GM18861 (cell line): ENCODE measurements at regions not wholly inside any gene's neighbourhood (a gene's known extent, or its start where the extent isn't known, plus 50 kb on each side); places are given as distances from the start of the nearest gene placed in this dataset.

Source experiments
- ATAC-seq: cut with Tn5 transposase; IDR thresholded peaks from one replicate; pipeline ENCODE4 v1.9.1; 2021; ENCODE audit not compliant: unreplicated experiment

DNA sequence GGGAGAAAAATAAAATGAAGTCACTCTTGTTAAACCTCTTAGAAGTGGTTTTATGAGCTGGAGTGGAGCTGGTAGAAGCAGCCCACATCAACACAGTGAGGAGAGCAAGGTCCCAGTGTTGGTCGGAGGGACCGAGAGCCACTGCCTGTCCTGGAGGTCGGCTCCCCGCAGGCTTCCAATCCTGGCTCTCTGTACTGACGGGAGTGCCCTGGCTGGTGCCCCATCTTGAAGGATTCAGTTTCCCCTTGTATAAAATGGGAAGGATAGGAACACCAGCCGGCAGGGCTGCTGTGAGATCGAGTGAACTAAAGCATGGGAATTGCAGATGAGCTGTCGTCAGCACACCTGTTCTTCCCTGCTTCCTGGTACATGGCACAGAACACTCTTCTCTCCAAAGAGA is 104.3 kb upstream of the ID2 start:
- ATAC-seq: no peak

DNA sequence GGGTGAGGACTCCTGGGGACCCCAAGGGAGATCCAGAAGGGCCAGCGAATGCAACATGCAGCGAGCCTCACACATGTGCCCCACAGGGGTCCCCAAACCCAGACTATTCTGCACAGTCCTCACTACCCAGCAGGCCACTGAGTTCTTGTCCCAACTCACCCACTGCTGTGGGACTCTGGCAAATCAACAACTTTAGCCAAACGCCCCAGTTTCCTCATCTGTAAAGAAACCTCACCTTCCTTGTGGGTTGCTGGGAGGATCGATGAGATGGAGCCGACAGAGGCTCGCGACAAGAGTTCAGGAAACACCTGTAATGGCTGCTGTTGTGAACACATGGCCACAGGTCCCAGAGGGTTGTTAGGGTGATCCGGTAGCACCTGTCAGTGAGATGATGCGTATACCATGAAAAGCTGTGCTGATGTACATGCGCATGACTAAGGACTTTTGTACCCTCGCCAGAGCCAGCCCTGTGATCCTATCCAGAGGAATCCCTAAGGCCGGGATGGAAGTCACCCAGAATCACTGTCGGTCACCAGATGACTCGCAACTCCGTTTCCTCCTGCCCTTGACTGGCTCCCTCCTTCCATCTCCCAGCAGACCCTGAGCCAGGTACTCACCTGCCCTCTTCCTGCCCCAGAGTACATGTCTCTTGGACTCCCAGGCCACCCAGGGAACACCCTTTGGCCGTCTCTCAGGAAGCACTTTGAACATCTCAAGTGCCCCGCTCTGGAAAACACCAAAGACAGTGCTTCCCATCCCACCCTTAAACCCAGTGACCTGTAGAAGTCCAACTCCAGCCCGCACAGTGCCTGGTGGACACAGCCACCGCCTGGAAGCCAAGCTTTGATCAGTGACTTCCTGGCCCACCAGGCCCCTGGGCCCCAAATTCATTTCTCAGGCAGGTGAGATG is 103.3 kb upstream of the ID2 start:
- ATAC-seq: no peak

DNA sequence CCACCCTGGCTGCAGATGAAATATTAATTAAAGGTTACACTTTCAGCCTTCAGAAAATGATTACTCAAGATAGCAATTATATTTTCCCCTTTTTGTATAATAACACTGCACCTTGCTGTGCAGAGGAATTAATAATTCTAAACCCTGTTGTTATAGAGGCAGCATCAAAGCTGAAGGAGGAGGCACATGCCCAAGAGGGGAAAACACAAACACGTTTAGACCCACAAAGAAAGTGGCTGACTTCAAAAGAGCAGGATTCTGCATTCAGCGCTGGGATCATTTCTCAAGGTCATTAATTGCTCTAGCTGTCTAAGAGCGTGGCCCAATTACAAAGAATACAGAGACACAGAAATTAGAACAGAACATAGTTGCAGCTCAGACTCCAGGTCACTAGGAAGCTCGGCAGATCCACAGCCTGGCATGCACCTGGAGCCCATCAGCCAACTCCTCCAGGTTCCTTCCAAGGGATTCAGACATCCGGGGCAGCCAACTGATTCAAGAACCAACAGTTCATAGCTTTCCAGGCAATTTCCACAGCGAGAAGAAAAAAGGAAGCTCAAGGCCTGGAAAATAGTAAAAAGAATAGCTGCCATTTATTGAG is 102.3 kb upstream of the ID2 start:
- no peak for ATAC-seq

GRCh38 chr2:8580316-8581233 is 101.3 kb upstream of the ID2 start:
- no peak for ATAC-seq

GRCh38 chr2:8581234-8581561 is 100.7 kb upstream of the ID2 start:
- ATAC-seq: no peak

DNA sequence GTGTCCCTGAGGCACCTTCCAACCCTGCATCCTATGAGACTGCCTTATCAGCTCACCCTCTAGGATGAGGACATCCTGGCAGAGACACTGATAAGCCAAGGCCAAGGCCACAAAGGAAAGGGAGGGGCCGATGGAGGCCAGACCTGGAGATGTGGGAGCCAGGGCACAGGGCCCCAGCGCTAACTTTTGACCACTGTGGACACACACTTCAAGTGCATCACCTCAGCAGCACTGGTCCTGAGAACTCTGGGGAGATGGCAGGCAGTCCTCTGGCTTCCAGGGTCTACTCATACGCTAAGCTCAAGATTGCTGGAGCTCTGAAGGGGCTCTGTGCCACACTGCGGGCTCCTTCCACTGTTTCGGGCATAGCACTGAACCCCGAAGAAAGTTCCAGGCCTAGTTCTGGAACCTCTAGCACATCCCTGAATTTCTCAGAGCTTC is 100.2 kb upstream of the ID2 start:
- ATAC-seq: no peak

- no peak for ATAC-seq
These were observed 99.7 kb upstream of the ID2 start for GRCh38 chr2:8582191-8582590.

GRCh38 chr2:8582651-8583399 is 99.0 kb upstream of the ID2 start:
- no peak for ATAC-seq

- peak; percentile 74 for ATAC-seq
These were observed 98.3 kb upstream of the ID2 start for GRCh38 chr2:8583400-8584173.

GRCh38 chr2:8584174-8585066 is 97.4 kb upstream of the ID2 start:
- no peak for ATAC-seq

- no peak for ATAC-seq
These were observed 95.3 kb upstream of the ID2 start for GRCh38 chr2:8586457-8587051.

- no peak for ATAC-seq
These were observed 94.5 kb upstream of the ID2 start for GRCh38 chr2:8587251-8587791.

DNA sequence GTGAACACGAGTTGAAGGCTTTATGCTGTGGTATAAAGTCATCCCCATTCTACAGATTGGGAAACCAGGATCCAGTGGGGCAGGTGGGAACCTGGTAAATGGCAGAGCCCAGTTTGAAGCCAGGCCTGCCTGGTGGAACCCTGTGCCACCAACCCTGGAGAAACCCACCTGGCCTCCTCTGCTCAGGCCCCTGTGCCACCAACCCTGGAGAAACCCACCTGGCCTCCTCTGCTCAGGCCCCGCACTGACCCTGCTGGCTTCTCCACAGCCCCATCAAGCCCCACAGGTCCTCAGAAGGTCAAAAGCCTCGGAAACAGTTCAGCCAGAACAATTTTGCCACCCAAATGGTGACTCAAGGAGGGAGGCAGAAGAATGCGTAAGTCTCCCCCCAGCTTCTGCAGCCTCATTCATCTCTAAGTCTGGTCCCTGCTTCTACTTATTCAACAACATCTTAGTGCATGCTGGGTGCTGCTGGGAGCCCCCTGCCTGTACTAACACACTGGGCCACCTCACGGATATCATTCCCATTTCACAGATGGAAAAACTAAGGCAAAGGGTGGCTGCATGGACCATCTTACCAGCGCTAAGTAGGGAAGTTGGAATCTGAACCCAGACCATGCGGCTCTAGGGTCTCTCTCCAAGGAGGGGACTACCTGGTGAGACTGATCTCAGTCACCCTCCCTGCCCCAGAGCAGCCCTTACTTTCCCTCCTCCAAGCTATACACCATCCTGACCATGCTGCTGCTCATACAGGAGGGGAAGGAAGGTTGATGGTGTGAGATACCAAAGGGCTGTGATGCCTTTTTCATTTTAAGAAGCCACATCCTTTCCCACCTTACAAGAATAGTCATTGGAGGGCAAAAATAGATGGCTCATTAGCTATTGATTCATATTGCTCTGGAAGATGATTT is 93.7 kb upstream of the ID2 start:
- no peak for ATAC-seq

DNA sequence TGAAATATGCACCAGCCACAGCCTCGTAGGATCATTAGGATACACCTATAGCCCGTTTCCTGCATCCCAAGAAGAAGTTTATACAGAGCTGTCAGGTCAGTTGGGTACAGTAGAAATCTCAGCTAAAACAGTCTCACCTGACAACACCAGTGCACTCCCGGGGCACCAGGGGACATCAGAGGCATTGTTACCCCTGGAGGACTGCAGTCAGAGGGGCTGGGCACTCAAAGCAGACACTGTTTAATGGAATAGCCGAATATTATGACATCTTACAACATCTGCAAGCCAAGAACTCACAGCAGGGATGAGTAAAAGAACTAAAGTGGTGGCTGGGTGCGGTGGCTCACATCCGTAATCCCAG is 93.0 kb upstream of the ID2 start:
- ATAC-seq: no peak

DNA sequence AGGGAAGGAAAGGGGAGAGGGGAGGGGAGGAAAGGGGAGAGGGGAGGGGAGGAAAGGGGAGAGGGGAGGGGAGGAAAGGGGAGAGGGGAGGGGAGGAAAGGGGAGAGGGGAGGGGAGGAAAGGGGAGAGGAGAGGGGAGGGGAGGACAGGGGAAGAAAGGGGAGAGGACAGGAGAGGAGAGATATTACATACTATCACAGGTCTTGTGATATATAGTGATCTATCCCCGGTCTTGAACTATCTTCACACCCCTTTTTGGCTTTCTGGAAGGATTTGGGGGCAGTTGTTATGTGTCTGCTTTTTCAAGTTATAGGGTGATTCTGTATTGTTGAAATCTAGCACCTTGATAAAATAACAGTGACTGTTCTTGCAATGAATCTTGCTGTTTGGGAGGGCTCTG is 92.1 kb upstream of the ID2 start:
- no peak for ATAC-seq

- ATAC-seq: no peak
These were observed 90.9 kb upstream of the ID2 start for GRCh38 chr2:8590938-8591337.

- ATAC-seq: no peak
These were observed 89.1 kb upstream of the ID2 start for GRCh38 chr2:8592736-8593135.

- ATAC-seq: no peak
These were observed 88.6 kb upstream of the ID2 start for GRCh38 chr2:8593243-8593642.
